GM12878 (cell line): ENCODE measurements at regions not wholly inside any gene's neighbourhood (a gene's known extent, or its start where the extent isn't known, plus 50 kb on each side); places are given as distances from the start of the nearest gene placed in this dataset.

ENCODE experiments used
- CHD2 ChIP-seq: IDR thresholded peaks from 2 replicates; pipeline ENCODE4 v1.6.1; 2011; ENCODE audit warnings: low read depth, low read length, improper control_type of control experiment, borderline replicate concordance
- CTCF ChIP-seq, 3 experiments: IDR thresholded peaks in 2 of 3; conservative IDR thresholded peaks in 1 of 3; 2 replicates each; pipeline ENCODE4 v1.5.1; 2011; ENCODE audit warnings: low read depth in 3 of 3, low read length in 3 of 3, mild to moderate bottlenecking in 3 of 3, control low read depth in 2 of 3, moderate library complexity in 2 of 3, inconsistent platforms in 1 of 3, mixed read lengths in 1 of 3; ENCODE audit not compliant: control insufficient read depth in 2 of 3, insufficient read depth in 1 of 3; ENCODE audit errors: extremely low read depth in 1 of 3
- DPF2 ChIP-seq: fragments of 450-650 bp; IDR thresholded peaks from 2 replicates; pipeline ENCODE4 v1.6.1; 2017; ENCODE audit warnings: mild to moderate bottlenecking
- ELK1 ChIP-seq: IDR thresholded peaks from 2 replicates; pipeline ENCODE4 v1.6.1; 2012; ENCODE audit warnings: low read depth, low read length, improper control_type of control experiment
- ESRRA ChIP-seq: IDR thresholded peaks from 2 replicates; pipeline ENCODE4 v1.6.1; 2012; ENCODE audit warnings: mild to moderate bottlenecking, low read length, improper control_type of control experiment
- POLR2A ChIP-seq: IDR thresholded peaks from 2 replicates; pipeline ENCODE4 v1.6.1; 2011; ENCODE audit warnings: low read depth, mild to moderate bottlenecking, low read length
- RELA ChIP-seq: fragments of 450-650 bp; IDR thresholded peaks from 2 replicates; pipeline ENCODE4 v1.8.0; 2014; ENCODE audit warnings: borderline replicate concordance; ENCODE audit not compliant: partially characterized antibody
- REST ChIP-seq: IDR thresholded peaks from 2 replicates; pipeline ENCODE4 v1.6.1; 2012; ENCODE audit warnings: mild to moderate bottlenecking, low read depth, low read length
- SIX5 ChIP-seq: IDR thresholded peaks from 2 replicates; pipeline ENCODE4 v1.6.1; 2011; ENCODE audit warnings: mild to moderate bottlenecking, low read depth, low read length, moderate library complexity; ENCODE audit not compliant: severe bottlenecking
- SUPT20H ChIP-seq: IDR thresholded peaks from 2 replicates; pipeline ENCODE4 v1.6.1; 2011; ENCODE audit warnings: low read depth, mild to moderate bottlenecking, low read length, moderate library complexity, borderline replicate concordance; ENCODE audit not compliant: control insufficient read depth

- no peak for TF ChIP-seq CHD2
- TF ChIP-seq REST: no peak
- TF ChIP-seq ELK1: no peak
- TF ChIP-seq POLR2A: no peak
- no peak for TF ChIP-seq SIX5
- TF ChIP-seq ESRRA: no peak
- no peak for TF ChIP-seq RELA
- no peak for TF ChIP-seq CTCF (IDR thresholded peaks at IDR 0.05 in 2 of 3, conservative IDR thresholded peaks at IDR 0.05 in 1 of 3; ENCODE audit: control insufficient read depth in 2 of 3, extremely low read depth in 1 of 3, insufficient read depth in 1 of 3, low read depth in 3 of 3, low read length in 3 of 3)
- no peak for TF ChIP-seq DPF2
- TF ChIP-seq SUPT20H: no peak
Measured at GRCh38 chr12:67827820-67828383, 161.3 kb upstream of the IFNG-AS1 start.
